ENCODE measurements at regions not wholly inside any gene's neighbourhood (a gene's known extent, or its start where the extent isn't known, plus 50 kb on each side); places are given as distances from the start of the nearest gene placed in this dataset.

GRCh38 chr22:47335958-47336357, 573.5 kb downstream of the TBC1D22A start:
- no peaks in the 10 kb centered on the region for H3K27me3 ChIP-seq (ENCODE audit: control insufficient read depth in 2 of 2, insufficient read depth in 2 of 2, low read length in 2 of 2)
- no peaks in the 10 kb centered on the region for H3K4me1 ChIP-seq (ENCODE audit: control insufficient read depth in 2 of 2, insufficient read depth in 2 of 2, low read length in 2 of 2)
- H3K9ac ChIP-seq (ENCODE audit: low read depth in 1 of 2, low read length in 2 of 2) = no peak overlapping the region
- H3K27ac ChIP-seq (ENCODE audit: low read depth in 2 of 2, low read length in 2 of 2) = no peak overlapping the region
- no peaks in the 10 kb centered on the region for H3K9me3 ChIP-seq (ENCODE audit: control insufficient read depth in 2 of 2, low read length in 2 of 2)
- H3K4me3 ChIP-seq (ENCODE audit: low read length in 2 of 2) = no peak overlapping the region
- no peaks in the 10 kb centered on the region for H3K36me3 ChIP-seq (ENCODE audit: control insufficient read depth in 2 of 2, insufficient read depth in 2 of 2, low read length in 2 of 2)

GRCh38 chr22:47335460-47335859, 573.0 kb downstream of the TBC1D22A start:
- H3K9me3 ChIP-seq (ENCODE audit: control insufficient read depth in 2 of 2, low read length in 2 of 2) = no peaks in the 10 kb centered on the region
- H3K36me3 ChIP-seq (ENCODE audit: control insufficient read depth in 2 of 2, insufficient read depth in 2 of 2, low read length in 2 of 2) = no peaks in the 10 kb centered on the region
- no peaks in the 10 kb centered on the region for H3K27me3 ChIP-seq (ENCODE audit: control insufficient read depth in 2 of 2, insufficient read depth in 2 of 2, low read length in 2 of 2)
- H3K27ac ChIP-seq (ENCODE audit: low read depth in 2 of 2, low read length in 2 of 2) = no peak overlapping the region
- no peak overlapping the region for H3K4me3 ChIP-seq (ENCODE audit: low read length in 2 of 2)
- H3K9ac ChIP-seq (ENCODE audit: low read depth in 1 of 2, low read length in 2 of 2) = no peak overlapping the region
- no peaks in the 10 kb centered on the region for H3K4me1 ChIP-seq (ENCODE audit: control insufficient read depth in 2 of 2, insufficient read depth in 2 of 2, low read length in 2 of 2)

GRCh38 chr22:47334601-47335000, 572.2 kb downstream of the TBC1D22A start:
- H3K27me3 ChIP-seq (ENCODE audit: control insufficient read depth in 2 of 2, insufficient read depth in 2 of 2, low read length in 2 of 2) = no peaks in the 10 kb centered on the region
- no peak overlapping the region for H3K9ac ChIP-seq (ENCODE audit: low read depth in 1 of 2, low read length in 2 of 2)
- no peak overlapping the region for H3K4me3 ChIP-seq (ENCODE audit: low read length in 2 of 2)
- H3K4me1 ChIP-seq (ENCODE audit: control insufficient read depth in 2 of 2, insufficient read depth in 2 of 2, low read length in 2 of 2) = no peaks in the 10 kb centered on the region
- no peak overlapping the region for H3K27ac ChIP-seq (ENCODE audit: low read depth in 2 of 2, low read length in 2 of 2)
- H3K9me3 ChIP-seq (ENCODE audit: control insufficient read depth in 2 of 2, low read length in 2 of 2) = no peaks in the 10 kb centered on the region
- no peaks in the 10 kb centered on the region for H3K36me3 ChIP-seq (ENCODE audit: control insufficient read depth in 2 of 2, insufficient read depth in 2 of 2, low read length in 2 of 2)

GRCh38 chr22:47333625-47334024, 571.2 kb downstream of the TBC1D22A start:
- Histone ChIP-seq H3K9me3 (ENCODE audit: control insufficient read depth in 2 of 2, low read length in 2 of 2) (no peaks in the 10 kb centered on the region), H3K4me3 (ENCODE audit: low read length in 2 of 2) (no peak overlapping the region), H3K9ac (ENCODE audit: low read depth in 1 of 2, low read length in 2 of 2) (no peak overlapping the region)

GRCh38 chr22:47332246-47332980, 570.0 kb downstream of the TBC1D22A start:
- H3K4me1 ChIP-seq (ENCODE audit: control insufficient read depth in 2 of 2, insufficient read depth in 2 of 2, low read length in 2 of 2) = no peaks in the 10 kb centered on the region
- no peaks in the 10 kb centered on the region for H3K9me3 ChIP-seq (ENCODE audit: control insufficient read depth in 2 of 2, low read length in 2 of 2)
- H3K9ac ChIP-seq (ENCODE audit: low read depth in 1 of 2, low read length in 2 of 2) = no peak overlapping the region
- no peaks in the 10 kb centered on the region for H3K27me3 ChIP-seq (ENCODE audit: control insufficient read depth in 2 of 2, insufficient read depth in 2 of 2, low read length in 2 of 2)
- no peak overlapping the region for H3K4me3 ChIP-seq (ENCODE audit: low read length in 2 of 2)
- no peak overlapping the region for H3K27ac ChIP-seq (ENCODE audit: low read depth in 2 of 2, low read length in 2 of 2)
- no peaks in the 10 kb centered on the region for H3K36me3 ChIP-seq (ENCODE audit: control insufficient read depth in 2 of 2, insufficient read depth in 2 of 2, low read length in 2 of 2)

More at GRCh38 chr22:47333625-47334024, 571.2 kb downstream of the TBC1D22A start:
- Histone ChIP-seq H3K27me3 (ENCODE audit: control insufficient read depth in 2 of 2, insufficient read depth in 2 of 2, low read length in 2 of 2) (no peaks in the 10 kb centered on the region), H3K36me3 (ENCODE audit: control insufficient read depth in 2 of 2, insufficient read depth in 2 of 2, low read length in 2 of 2) (no peaks in the 10 kb centered on the region), H3K27ac (ENCODE audit: low read depth in 2 of 2, low read length in 2 of 2) (no peak overlapping the region), H3K4me1 (ENCODE audit: control insufficient read depth in 2 of 2, insufficient read depth in 2 of 2, low read length in 2 of 2) (no peaks in the 10 kb centered on the region)

- Histone ChIP-seq H3K9me3 (ENCODE audit: control insufficient read depth in 2 of 2, low read length in 2 of 2) (no peaks in the 10 kb centered on the region), H3K9ac (ENCODE audit: low read depth in 1 of 2, low read length in 2 of 2) (no peak overlapping the region), H3K4me1 (ENCODE audit: control insufficient read depth in 2 of 2, insufficient read depth in 2 of 2, low read length in 2 of 2) (no peaks in the 10 kb centered on the region), H3K4me3 (ENCODE audit: low read length in 2 of 2) (no peak overlapping the region), H3K27ac (ENCODE audit: low read depth in 2 of 2, low read length in 2 of 2) (no peak overlapping the region), H3K36me3 (ENCODE audit: control insufficient read depth in 2 of 2, insufficient read depth in 2 of 2, low read length in 2 of 2) (no peaks in the 10 kb centered on the region), H3K27me3 (ENCODE audit: control insufficient read depth in 2 of 2, insufficient read depth in 2 of 2, low read length in 2 of 2) (no peaks in the 10 kb centered on the region)
These were observed 569.3 kb downstream of the TBC1D22A start for GRCh38 chr22:47331750-47332149.

- Histone ChIP-seq H3K27ac (ENCODE audit: low read depth in 2 of 2, low read length in 2 of 2) (no peak overlapping the region), H3K27me3 (ENCODE audit: control insufficient read depth in 2 of 2, insufficient read depth in 2 of 2, low read length in 2 of 2) (no peaks in the 10 kb centered on the region), H3K9ac (ENCODE audit: low read depth in 1 of 2, low read length in 2 of 2) (no peak overlapping the region), H3K9me3 (ENCODE audit: control insufficient read depth in 2 of 2, low read length in 2 of 2) (no peaks in the 10 kb centered on the region), H3K4me3 (ENCODE audit: low read length in 2 of 2) (no peak overlapping the region), H3K4me1 (ENCODE audit: control insufficient read depth in 2 of 2, insufficient read depth in 2 of 2, low read length in 2 of 2) (no peaks in the 10 kb centered on the region), H3K36me3 (ENCODE audit: control insufficient read depth in 2 of 2, insufficient read depth in 2 of 2, low read length in 2 of 2) (no peaks in the 10 kb centered on the region)
These were observed 567.5 kb downstream of the TBC1D22A start for GRCh38 chr22:47329727-47330650.

GRCh38 chr22:47328550-47329243, 566.2 kb downstream of the TBC1D22A start:
- no peak overlapping the region for H3K4me3 ChIP-seq (ENCODE audit: low read length in 2 of 2)
- H3K27me3 ChIP-seq (ENCODE audit: control insufficient read depth in 2 of 2, insufficient read depth in 2 of 2, low read length in 2 of 2) = no peaks in the 10 kb centered on the region
- no peaks in the 10 kb centered on the region for H3K4me1 ChIP-seq (ENCODE audit: control insufficient read depth in 2 of 2, insufficient read depth in 2 of 2, low read length in 2 of 2)
- no peaks in the 10 kb centered on the region for H3K9me3 ChIP-seq (ENCODE audit: control insufficient read depth in 2 of 2, low read length in 2 of 2)
- H3K36me3 ChIP-seq (ENCODE audit: control insufficient read depth in 2 of 2, insufficient read depth in 2 of 2, low read length in 2 of 2) = no peaks in the 10 kb centered on the region
- no peak overlapping the region for H3K27ac ChIP-seq (ENCODE audit: low read depth in 2 of 2, low read length in 2 of 2)
- no peak overlapping the region for H3K9ac ChIP-seq (ENCODE audit: low read depth in 1 of 2, low read length in 2 of 2)

- H3K27ac ChIP-seq (ENCODE audit: low read depth in 2 of 2, low read length in 2 of 2) = no peak overlapping the region
- H3K9ac ChIP-seq (ENCODE audit: low read depth in 1 of 2, low read length in 2 of 2) = no peak overlapping the region
- H3K4me3 ChIP-seq (ENCODE audit: low read length in 2 of 2) = no peak overlapping the region
- no peaks in the 10 kb centered on the region for H3K27me3 ChIP-seq (ENCODE audit: control insufficient read depth in 2 of 2, insufficient read depth in 2 of 2, low read length in 2 of 2)
- H3K4me1 ChIP-seq (ENCODE audit: control insufficient read depth in 2 of 2, insufficient read depth in 2 of 2, low read length in 2 of 2) = no peaks in the 10 kb centered on the region
- no peaks in the 10 kb centered on the region for H3K36me3 ChIP-seq (ENCODE audit: control insufficient read depth in 2 of 2, insufficient read depth in 2 of 2, low read length in 2 of 2)
- no peaks in the 10 kb centered on the region for H3K9me3 ChIP-seq (ENCODE audit: control insufficient read depth in 2 of 2, low read length in 2 of 2)
These were observed 564.8 kb downstream of the TBC1D22A start for GRCh38 chr22:47327241-47327640.

GRCh38 chr22:47325249-47325648, 562.8 kb downstream of the TBC1D22A start:
- Histone ChIP-seq H3K27ac (ENCODE audit: low read depth in 2 of 2, low read length in 2 of 2) (no peak overlapping the region), H3K4me3 (ENCODE audit: low read length in 2 of 2) (no peak overlapping the region), H3K27me3 (ENCODE audit: control insufficient read depth in 2 of 2, insufficient read depth in 2 of 2, low read length in 2 of 2) (no peaks in the 10 kb centered on the region), H3K9me3 (ENCODE audit: control insufficient read depth in 2 of 2, low read length in 2 of 2) (peaks cover 0 to 4% of the 10 kb centered on the region in 2 donors), H3K9ac (ENCODE audit: low read depth in 1 of 2, low read length in 2 of 2) (no peak overlapping the region), H3K36me3 (ENCODE audit: control insufficient read depth in 2 of 2, insufficient read depth in 2 of 2, low read length in 2 of 2) (no peaks in the 10 kb centered on the region), H3K4me1 (ENCODE audit: control insufficient read depth in 2 of 2, insufficient read depth in 2 of 2, low read length in 2 of 2) (no peaks in the 10 kb centered on the region)
